Adrenal gland (tissue), 9 donors: ENCODE measurements at regions not wholly inside any gene's neighbourhood (a gene's known extent, or its start where the extent isn't known, plus 50 kb on each side); places are given as distances from the start of the nearest gene placed in this dataset.

Experiments
- DNase-seq, 7 donors: peaks; one replicate each; pipeline ENCODE4 v3.0.0-alpha.2; 2019 to 2020
- H3K27ac ChIP-seq, 5 donors: fragments of 200-600 bp; sonication (generic) in 4 of 5; 1 replicate in 3 of 5; 2 replicates in 2 of 5; pipeline versions ENCODE4 v1.5.1 to v1.8.0; 2016 to 2020; ENCODE audit warnings: mild to moderate bottlenecking in 1 of 5
- H3K27me3 ChIP-seq: fragments of 200-600 bp; 2 replicates; pipeline ENCODE4 v1.8.0; 2021
- H3K36me3 ChIP-seq, 2 donors: fragments of 200-600 bp; replicated peaks in 1 of 2; 1 replicate in 1 of 2; 2 replicates in 1 of 2; pipeline versions ENCODE4 v1.5.1 to v1.8.0; 2018 to 2022
- H3K4me1 ChIP-seq, 2 donors: fragments of 200-600 bp; replicated peaks in 1 of 2; 1 replicate in 1 of 2; 2 replicates in 1 of 2; pipeline versions ENCODE4 v1.5.1 to v1.8.0; 2018 to 2021
- H3K4me3 ChIP-seq, 4 donors: fragments of 200-600 bp; sonication (generic) in 3 of 4; one replicate each; pipeline ENCODE4 v1.5.1; 2016 to 2018
- H3K9me3 ChIP-seq, 3 donors: fragments of 200-600 bp; sonication (generic) in 1 of 3; replicated peaks in 1 of 3; 1 replicate in 2 of 3; 2 replicates in 1 of 3; pipeline versions ENCODE4 v1.5.1 to v1.8.0; 2016 to 2021
- CTCF ChIP-seq, 6 experiments: fragments of 450-650 bp in 4 of 6; fragments of 200-600 bp in 2 of 6; sonication (generic) in 1 of 6; IDR thresholded peaks; 1 replicate in 5 of 6; 2 replicates in 1 of 6; pipeline versions ENCODE4 v1.5.1 to v1.8.0; 2016 to 2021; ENCODE audit warnings: antibody characterized with exemption in 6 of 6, mild to moderate bottlenecking in 2 of 6, moderate library complexity in 1 of 6
- POLR2A ChIP-seq, 2 donors: fragments of 450-650 bp; IDR thresholded peaks; one replicate each; pipeline ENCODE4 v1.6.1; 2017; ENCODE audit warnings: antibody characterized with exemption in 2 of 2, mild to moderate bottlenecking in 2 of 2, moderate library complexity in 1 of 2
- WGBS, 4 donors: extraction: QIAGEN DNeasy Blood & Tissue Kit in 2 of 4; methylation state at CpG; one replicate each; pipeline versions ENCODE4 v1.1.5 to v1.1.7; 2013 to 2017; 5-methylcytosine and 5-hydroxymethylcytosine counted together
- intact Hi-C, 2 donors: fragments of 100-400 bp; cut with DNase I; formaldehyde crosslinking; loops; one replicate each; pipeline versions ENCODE4 v1.14.1 to v1.15.0; 2022 to 2023
- donor health status: healthy with polysubstance abuse.
- donor health status: Bipolar disorder and iron deficiency.
- donor health status: DM: yes; HTN: yes; CAD: no.
- donor health status: DM: no; HTN: no; CAD: no.
- donor health status: DM: no; HTN: no; CAD: no.

GRCh38 chr4:4730249-4730648 is 129.2 kb upstream of the MSX1 start:
- no peak for TF ChIP-seq POLR2A (IDR thresholded peaks at IDR 0.05)
- no peak for TF ChIP-seq CTCF (IDR thresholded peaks at IDR 0.05)
- DNase-seq, result no peak
- Histone ChIP-seq H3K27ac (no peak overlapping the region), H3K4me3 (no peak overlapping the region), H3K9me3 (peaks cover 0 to 10% (median 0%) of the 10 kb centered on the region in 3 donors), H3K4me1 (no peaks in the 10 kb centered on the region), H3K27me3 (no peaks in the 10 kb centered on the region), H3K36me3 (no peaks in the 10 kb centered on the region)
- WGBS, 4 donors, result 76 to 81% (median 79%) methylated on average over 9 to 11 of the region's 11 CpGs
- intact Hi-C loops, result no loop called here

- Histone ChIP-seq H3K9me3 (peaks cover 0 to 14% (median 0%) of the 10 kb centered on the region in 3 donors), H3K4me3 (no peak overlapping the region), H3K36me3 (no peaks in the 10 kb centered on the region), H3K27me3 (no peaks in the 10 kb centered on the region), H3K4me1 (no peaks in the 10 kb centered on the region), H3K27ac (no peak overlapping the region)
- intact Hi-C loops, result no loop called here
- TF ChIP-seq POLR2A (IDR thresholded peaks at IDR 0.05) (no peak), CTCF (IDR thresholded peaks at IDR 0.05) (no peak)
- WGBS, 4 donors, result 80 to 94% (median 84%) methylated on average over 7 of the region's 7 CpGs
- DNase-seq, result no peak
Measured at GRCh38 chr4:4729206-4729605, 130.3 kb upstream of the MSX1 start.

- Histone ChIP-seq H3K4me1 (no peaks in the 10 kb centered on the region), H3K27ac (no peak overlapping the region), H3K36me3 (no peaks in the 10 kb centered on the region), H3K9me3 (peaks cover 0 to 14% (median 0%) of the 10 kb centered on the region in 3 donors), H3K4me3 (no peak overlapping the region), H3K27me3 (no peaks in the 10 kb centered on the region)
- intact Hi-C loops, result no loop called here
- 86 to 100% (median 95%) methylated on average over 1 of the region's 1 CpG for WGBS, 4 donors
- no peak for DNase-seq
- TF ChIP-seq CTCF (IDR thresholded peaks at IDR 0.05) (no peak), POLR2A (IDR thresholded peaks at IDR 0.05) (no peak)
Measured at GRCh38 chr4:4727536-4727935, 131.9 kb upstream of the MSX1 start.

- Histone ChIP-seq H3K4me3 (no peak overlapping the region), H3K27ac (no peak overlapping the region), H3K27me3 (no peaks in the 10 kb centered on the region), H3K36me3 (no peaks in the 10 kb centered on the region), H3K9me3 (peaks cover 0 to 14% (median 0%) of the 10 kb centered on the region in 3 donors), H3K4me1 (no peaks in the 10 kb centered on the region)
- intact Hi-C loops, result no loop called here
- no peak for TF ChIP-seq POLR2A (IDR thresholded peaks at IDR 0.05)
- no peak for TF ChIP-seq CTCF (IDR thresholded peaks at IDR 0.05)
- 75 to 88% (median 86%) methylated on average over 2 of the region's 2 CpGs for WGBS, 4 donors
- no peak for DNase-seq
Measured at GRCh38 chr4:4726051-4726450, 133.4 kb upstream of the MSX1 start.
